NCI-H226 (cell line): ENCODE measurements at regions not wholly inside any gene's neighbourhood (a gene's known extent, or its start where the extent isn't known, plus 50 kb on each side); places are given as distances from the start of the nearest gene placed in this dataset.
"Not testable (repeated sequence)": the region's sequence is repeated elsewhere in the genome, so short reads cannot be mapped to it uniquely, and the experiment has no call there.

ENCODE experiments used
- DNase-seq: peaks from one replicate; pipeline ENCODE4 v3.0.0-alpha.2; 2015

GRCh38 chr13:50543782-50544181 lies 299.7 kb downstream of the DLEU7 start:
- no peak for DNase-seq

- no peak for DNase-seq
Measured at GRCh38 chr13:50544211-50544610, 299.3 kb downstream of the DLEU7 start.

- DNase-seq = not testable (repeated sequence)
Measured at GRCh38 chr13:50547175-50547574, 296.3 kb downstream of the DLEU7 start.

GRCh38 chr13:50548586-50548985 lies 294.9 kb downstream of the DLEU7 start:
- no peak for DNase-seq

GRCh38 chr13:50549221-50549942 lies 294.1 kb downstream of the DLEU7 start:
- DNase-seq = no peak

GRCh38 chr13:50550151-50550550 lies 293.3 kb downstream of the DLEU7 start:
- no peak for DNase-seq

DNA sequence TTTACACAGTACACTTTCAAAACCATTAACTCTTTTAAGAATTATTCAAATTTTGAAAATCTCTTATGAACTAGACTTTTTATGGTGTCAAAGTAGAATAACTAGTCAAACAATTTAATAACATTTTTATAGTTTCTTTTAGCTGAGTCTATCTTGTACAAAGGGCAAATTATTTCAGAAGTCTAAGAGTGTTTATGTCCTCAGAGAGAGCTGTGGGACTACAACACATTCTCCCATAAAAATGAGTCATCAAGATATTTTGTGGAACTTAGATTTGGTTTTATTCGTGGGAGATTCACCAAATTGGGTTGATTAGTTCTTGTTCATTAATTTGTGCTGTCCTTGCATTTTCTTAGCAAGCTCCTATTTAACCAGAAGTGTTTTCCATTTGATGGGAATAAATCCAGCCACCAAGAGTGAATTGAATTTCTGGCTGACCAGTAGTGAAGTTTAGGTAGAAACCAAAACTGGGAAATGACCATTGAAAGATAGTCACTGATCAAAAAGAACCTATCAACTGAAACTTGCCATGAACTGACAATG lies 291.0 kb downstream of the DLEU7 start:
- no peak for DNase-seq

- no peak for DNase-seq
Measured at GRCh38 chr13:50561739-50562138, 281.8 kb downstream of the DLEU7 start.

DNA sequence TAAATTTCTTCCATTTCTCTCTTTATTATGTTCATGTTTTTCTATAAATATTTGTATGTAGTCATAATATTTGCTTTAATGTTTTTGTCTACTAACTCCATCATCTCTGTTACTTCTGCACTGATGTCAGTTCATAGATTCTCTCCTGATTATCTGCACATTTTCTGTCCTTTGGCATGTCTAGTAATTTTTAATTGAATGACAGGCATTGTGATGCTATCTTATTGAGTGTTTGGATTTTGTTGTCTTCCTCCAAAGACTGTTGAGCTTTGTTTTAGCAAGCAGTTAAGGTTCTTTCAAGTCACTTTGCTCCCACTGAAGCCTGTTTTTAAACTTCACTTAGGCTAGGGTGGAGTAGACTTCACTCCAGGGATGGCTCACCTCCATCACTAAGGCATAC lies 276.8 kb downstream of the DLEU7 start:
- DNase-seq = no peak

DNA sequence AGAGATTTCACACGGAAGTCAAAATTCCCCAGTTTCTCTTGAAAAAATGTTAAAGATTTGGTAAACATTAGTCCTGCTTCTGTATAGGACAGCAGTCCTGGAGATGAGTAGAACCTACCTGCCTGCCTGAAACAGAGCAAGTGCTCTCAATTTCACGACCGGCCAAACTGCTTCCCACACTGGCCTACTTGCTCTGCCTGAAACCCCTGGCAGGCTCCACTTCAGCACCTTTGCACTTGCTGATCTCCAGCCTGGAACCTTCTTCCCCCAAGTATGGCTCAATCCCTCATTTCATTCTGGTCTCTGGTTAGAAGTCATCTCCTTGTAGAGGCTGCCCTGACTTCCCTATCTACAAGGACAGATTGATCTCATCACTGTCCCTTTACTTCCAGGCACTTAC lies 271.4 kb downstream of the DLEU7 start:
- no peak for DNase-seq

DNA sequence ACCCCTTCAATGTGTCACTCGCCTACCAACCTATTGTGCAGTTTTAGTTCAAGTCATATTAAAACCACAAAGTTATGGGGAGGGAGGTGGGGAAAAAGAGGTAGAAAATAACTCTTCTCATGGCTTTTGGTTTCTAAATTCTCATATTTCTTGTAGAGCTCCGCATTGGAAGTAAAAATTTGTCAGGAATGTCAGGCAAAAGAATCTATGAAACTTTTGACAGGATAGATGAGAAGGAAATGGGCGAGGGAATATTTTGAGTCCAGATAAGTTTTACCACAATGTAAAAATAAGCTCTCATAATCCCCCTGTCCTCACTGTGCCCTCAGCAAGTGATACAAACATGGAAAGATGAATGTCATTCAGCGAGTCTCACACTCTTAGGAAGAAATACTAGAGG lies 270.4 kb downstream of the DLEU7 start:
- DNase-seq = no peak

GRCh38 chr13:50574731-50575130 lies 268.8 kb downstream of the DLEU7 start:
- DNase-seq = no peak

DNA sequence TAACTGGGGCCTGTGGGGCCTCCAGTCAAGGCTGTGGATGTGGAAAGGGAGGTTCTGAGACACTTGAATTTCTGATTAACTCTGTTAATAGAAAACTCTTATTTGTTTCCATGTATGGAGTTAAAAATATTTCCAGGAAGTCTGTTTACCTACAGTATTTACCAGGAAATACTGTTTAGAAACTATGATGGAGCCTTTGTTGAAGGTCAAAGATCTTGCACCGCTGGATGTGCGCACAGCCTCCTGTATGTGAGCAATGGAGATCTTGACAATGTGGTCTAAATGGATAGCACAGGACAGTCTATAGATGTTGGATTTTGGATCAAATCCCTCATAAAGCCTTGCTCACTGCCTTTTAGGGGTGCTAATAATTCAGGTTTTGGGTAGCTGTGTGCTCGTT lies 268.4 kb downstream of the DLEU7 start:
- DNase-seq = no peak

- no peak for DNase-seq
Measured at GRCh38 chr13:50576156-50576555, 267.3 kb downstream of the DLEU7 start.

DNA sequence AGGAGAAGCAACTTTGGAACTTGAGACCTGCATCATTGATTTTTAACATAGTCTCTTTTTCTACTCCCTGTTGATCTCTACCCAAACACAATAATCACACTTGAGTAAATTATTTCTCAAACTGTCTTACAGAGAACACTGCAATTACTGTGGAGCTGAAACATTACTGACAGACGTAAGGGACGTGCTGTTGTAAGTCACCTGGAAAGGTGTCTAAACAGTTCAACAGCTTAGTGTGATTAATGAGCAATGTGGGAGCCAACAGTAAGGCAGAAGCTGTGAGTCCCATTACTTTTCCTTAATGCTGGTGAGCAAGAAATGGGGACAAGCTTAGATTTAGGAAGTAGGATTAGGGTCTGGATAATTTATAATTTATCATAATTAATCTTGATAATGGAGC lies 265.7 kb downstream of the DLEU7 start:
- no peak for DNase-seq

GRCh38 chr13:50580684-50581305 lies 262.7 kb downstream of the DLEU7 start:
- peak; percentile 88 for DNase-seq

DNA sequence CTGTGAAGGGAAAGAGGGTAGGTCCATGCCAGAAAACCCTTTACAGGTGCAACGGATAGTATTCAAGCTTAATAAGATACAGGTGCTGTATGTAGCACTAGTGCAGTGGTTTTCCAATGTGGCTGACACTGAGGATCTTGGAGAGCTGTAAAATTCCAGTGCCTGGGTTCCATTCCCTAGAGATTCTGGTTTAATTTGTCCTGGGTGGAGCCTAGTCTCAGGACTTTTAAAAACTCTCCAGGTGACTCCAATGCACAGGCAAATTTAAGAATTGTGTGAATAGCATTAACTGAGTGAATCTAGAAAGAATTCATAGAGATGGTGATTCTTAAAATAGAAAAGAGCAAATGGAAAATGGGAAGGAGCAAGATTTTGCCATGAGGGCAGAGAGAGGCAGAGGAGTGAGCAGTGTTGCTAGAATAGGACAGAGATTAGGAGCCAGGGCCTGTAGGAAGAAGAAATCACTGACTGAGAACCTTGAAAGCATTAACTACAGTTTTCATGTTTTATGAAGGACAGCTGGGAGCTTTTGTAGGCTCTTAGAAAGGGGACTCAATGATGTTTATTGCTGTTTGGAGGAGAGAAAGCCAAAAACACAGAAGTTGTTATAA lies 261.8 kb downstream of the DLEU7 start:
- DNase-seq = no peak

- DNase-seq = no peak
Measured at GRCh38 chr13:50584856-50585580, 258.5 kb downstream of the DLEU7 start.

DNA sequence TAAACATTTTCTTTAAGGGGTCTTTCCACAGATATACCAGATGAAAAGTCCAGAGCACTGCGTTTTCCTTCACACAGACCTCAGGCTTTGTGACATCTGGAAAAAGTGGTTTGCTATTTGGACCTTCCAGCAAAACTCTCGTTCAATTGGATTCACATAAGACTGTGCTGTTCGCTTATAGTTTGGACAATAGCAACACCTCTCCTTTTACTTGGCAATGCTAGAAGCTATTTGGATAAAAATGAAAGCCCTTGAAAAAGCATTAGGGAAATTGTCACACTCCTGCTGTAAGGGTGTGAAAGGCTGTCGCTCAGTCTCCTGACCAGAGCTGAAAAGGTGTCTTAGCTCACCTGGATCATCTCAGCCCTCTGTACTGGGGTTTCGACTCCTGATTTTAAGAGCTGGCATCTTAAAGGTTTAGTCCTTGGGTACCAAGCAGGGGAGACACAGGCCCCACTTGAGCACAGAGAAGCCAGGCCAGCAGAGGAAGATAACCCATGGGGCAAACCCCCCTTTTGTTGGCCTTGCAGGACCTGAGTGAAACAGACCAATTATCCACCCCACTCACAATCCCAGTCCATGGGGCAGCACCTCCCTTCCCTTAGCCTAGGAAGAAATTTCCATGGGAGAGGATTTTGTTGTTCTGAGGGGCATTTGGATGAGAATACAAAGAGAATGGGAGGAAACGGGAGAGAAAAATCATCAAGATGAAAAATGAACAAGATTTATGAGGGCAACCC lies 257.6 kb downstream of the DLEU7 start:
- DNase-seq = no peak

GRCh38 chr13:50586414-50587083 lies 256.9 kb downstream of the DLEU7 start:
- no peak for DNase-seq

DNA sequence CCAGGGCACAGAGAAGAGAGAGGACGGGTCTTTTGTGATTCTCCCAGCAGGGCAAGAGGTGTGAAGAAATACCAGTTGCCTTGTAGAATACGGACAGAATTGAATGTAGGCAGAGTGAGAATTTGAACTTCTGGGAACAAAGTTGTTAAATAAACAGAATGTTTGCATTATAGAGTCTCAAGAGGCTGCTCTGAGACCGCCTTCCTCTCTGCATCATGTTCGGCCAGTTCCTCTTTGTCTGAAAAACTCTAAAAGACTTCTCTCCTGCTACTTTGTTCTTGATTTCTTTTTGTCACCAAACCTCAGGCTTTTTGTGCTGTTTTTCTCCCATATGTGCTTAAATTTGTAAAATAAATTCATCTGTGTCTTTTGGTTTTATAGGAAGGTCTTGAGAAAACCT lies 256.4 kb downstream of the DLEU7 start:
- no peak for DNase-seq
